PC-9 (cell line): ENCODE measurements at regions not wholly inside any gene's neighbourhood (a gene's known extent, or its start where the extent isn't known, plus 50 kb on each side); places are given as distances from the start of the nearest gene placed in this dataset.

ENCODE experiments used
- BruUV-seq: library from RNA; stranded (reverse); fragments of 400-500 nt; replicated peaks from 2 replicates; lab custom pipeline; 2021; lab: Mats Ljungman, UMichigan
- CTCF ChIA-PET: fragments of 300-600 bp; sonication (Branson Sonifier 250); formaldehyde crosslinking; loops from one replicate; lab custom pipeline; 2022; ENCODE audit warnings: antibody characterized with exemption; lab: Charles Lee
- POLR2A ChIA-PET: fragments of 300-600 bp; sonication (Branson Sonifier 250); formaldehyde crosslinking; loops from one replicate; lab custom pipeline; 2022; ENCODE audit warnings: antibody characterized with exemption; ENCODE audit not compliant: unreplicated experiment; lab: Charles Lee
- DNase-seq, 2 experiments: peaks; one replicate each; pipeline versions ENCODE4 v3.0.0 to v3.0.0-alpha.2; 2015 to 2022; ENCODE audit warnings: mixed read lengths in 1 of 2
- H2AFZ ChIP-seq: fragments of 200-600 bp; sonication (generic); 2 replicates; pipeline ENCODE4 v1.8.1; 2017; ENCODE audit warnings: antibody characterized with exemption
- H3F3A ChIP-seq: fragments of 200-600 bp; sonication (generic); 2 replicates; pipeline ENCODE4 v1.8.1; 2017; ENCODE audit warnings: antibody characterized with exemption, mild to moderate bottlenecking, low read depth; ENCODE audit not compliant: insufficient read depth
- H3K27ac ChIP-seq: fragments of 200-600 bp; sonication (generic); 2 replicates; pipeline ENCODE4 v1.6.1; 2016; ENCODE audit warnings: mixed run types
- H3K27me3 ChIP-seq: fragments of 200-600 bp; sonication (generic); 2 replicates; pipeline ENCODE4 v1.6.1; 2016; ENCODE audit warnings: low read depth, mixed run types; ENCODE audit not compliant: insufficient read depth
- H3K36me3 ChIP-seq: fragments of 200-600 bp; sonication (generic); 2 replicates; pipeline ENCODE4 v1.6.1; 2016; ENCODE audit warnings: low read depth, mixed run types
- H3K4me1 ChIP-seq: fragments of 200-600 bp; sonication (generic); replicated peaks from 2 replicates; pipeline ENCODE4 v1.6.1; 2016; ENCODE audit warnings: mixed run types; ENCODE audit not compliant: insufficient read depth
- H3K4me2 ChIP-seq: fragments of 200-600 bp; sonication (generic); 2 replicates; pipeline ENCODE4 v1.6.1; 2017; ENCODE audit warnings: mixed run types
- H3K4me3 ChIP-seq: fragments of 200-600 bp; sonication (generic); 2 replicates; pipeline ENCODE4 v1.6.1; 2016; ENCODE audit warnings: mixed run types
- H3K79me2 ChIP-seq: fragments of 200-600 bp; sonication (generic); 2 replicates; pipeline ENCODE4 v1.6.1; 2017; ENCODE audit warnings: low read depth, mixed run types
- H3K9me2 ChIP-seq: fragments of 200-600 bp; sonication (generic); 2 replicates; pipeline ENCODE4 v1.8.1; 2017; ENCODE audit warnings: mild to moderate bottlenecking; ENCODE audit not compliant: insufficient read depth
- H3K9me3 ChIP-seq: fragments of 200-600 bp; sonication (generic); 2 replicates; pipeline ENCODE4 v1.8.1; 2016; ENCODE audit warnings: low read depth; ENCODE audit not compliant: insufficient read depth
- H4K20me1 ChIP-seq: fragments of 200-600 bp; sonication (generic); 2 replicates; pipeline ENCODE4 v1.8.1; 2017; ENCODE audit not compliant: insufficient read depth
- CTCF ChIP-seq: fragments of 200-600 bp; sonication (generic); conservative IDR thresholded peaks from 2 replicates; pipeline ENCODE4 v1.6.1; 2017; ENCODE audit warnings: mixed run types, antibody characterized with exemption, mild to moderate bottlenecking, moderate library complexity
- EZH2 ChIP-seq: fragments of 200-600 bp; sonication (generic); IDR thresholded peaks from 2 replicates; pipeline ENCODE4 v1.8.0; 2017; ENCODE audit warnings: antibody characterized with exemption, low read depth
- intact Hi-C: fragments of 100-400 bp; cut with micrococcal nuclease; formaldehyde crosslinking; loops from one replicate; pipeline ENCODE4 v1.10.0; 2022; ENCODE audit not compliant: unreplicated experiment

DNA sequence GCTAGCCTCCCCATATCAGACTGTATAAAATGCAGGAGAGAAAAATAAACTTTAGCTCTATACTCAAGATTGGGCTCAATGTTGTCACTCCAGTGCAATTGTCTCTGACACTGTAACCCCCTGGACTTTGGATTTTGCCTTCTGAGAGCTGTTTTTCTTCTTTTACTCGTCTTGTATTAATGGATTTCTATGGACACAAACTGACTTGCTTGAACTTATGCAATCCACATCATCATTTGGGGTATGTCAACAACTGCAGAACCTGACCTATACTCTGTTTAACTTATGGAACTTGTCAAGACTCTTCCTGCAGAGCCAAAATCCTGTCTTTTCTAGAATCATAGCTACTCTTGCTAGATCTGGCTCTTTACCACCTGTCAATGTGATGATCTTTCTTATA is 257.8 kb upstream of the DCC start:
- Histone ChIP-seq H3K27ac (no peak overlapping the region), H3K4me3 (no peak overlapping the region), H3K9me3 (no peaks in the 10 kb centered on the region; the same call in 1 of the 2 replicates), H2AFZ (no peak overlapping the region), H3K9me2 (no peaks in the 10 kb centered on the region), H3K27me3 (no peaks in the 10 kb centered on the region), H3K36me3 (no peaks in the 10 kb centered on the region), H3K79me2 (no peaks in the 10 kb centered on the region), H4K20me1 (no peaks in the 10 kb centered on the region), H3F3A (no peaks in the 10 kb centered on the region), H3K4me1 (no peaks in the 10 kb centered on the region), H3K4me2 (no peak overlapping the region)
- intact Hi-C loops, result no loop called here
- no peak for DNase-seq
- TF ChIP-seq CTCF (no peak), EZH2 (no peak)
- ChIA-PET CTCF (no interaction called here), POLR2A (no interaction called here)
- BruUV-seq, result no TSS peak

GRCh38 chr18:52087140-52087539 is 252.9 kb upstream of the DCC start:
- Histone ChIP-seq H3K27ac (no peak overlapping the region), H3K36me3 (no peaks in the 10 kb centered on the region)

GRCh38 chr18:52090005-52090404 is 250.0 kb upstream of the DCC start:
- no TSS peak for BruUV-seq
- Histone ChIP-seq H3K36me3 (no peaks in the 10 kb centered on the region), H3K27me3 (no peaks in the 10 kb centered on the region), H3K4me3 (no peak overlapping the region), H4K20me1 (no peaks in the 10 kb centered on the region), H3K9me3 (no peaks in the 10 kb centered on the region; the same call in 1 of the 2 replicates), H3K27ac (no peak overlapping the region), H3K9me2 (no peaks in the 10 kb centered on the region), H3K4me2 (no peak overlapping the region), H2AFZ (no peak overlapping the region), H3K79me2 (no peaks in the 10 kb centered on the region), H3K4me1 (no peaks in the 10 kb centered on the region), H3F3A (no peaks in the 10 kb centered on the region)
- TF ChIP-seq CTCF (no peak), EZH2 (no peak)
- ChIA-PET CTCF (no interaction called here), POLR2A (no interaction called here)
- intact Hi-C loops, result no loop called here
- no peak for DNase-seq

More at GRCh38 chr18:52087140-52087539, 252.9 kb upstream of the DCC start:
- H3K4me2 ChIP-seq, result no peak overlapping the region
- no peaks in the 10 kb centered on the region for H4K20me1 ChIP-seq
- H3K4me3 ChIP-seq, result no peak overlapping the region
- H3K4me1 ChIP-seq, result no peaks in the 10 kb centered on the region
- TF ChIP-seq EZH2 (no peak), CTCF (no peak)
- H3K27me3 ChIP-seq, result no peaks in the 10 kb centered on the region
- CTCF ChIA-PET, result no interaction called here
- no peak overlapping the region for H2AFZ ChIP-seq
- BruUV-seq, result no TSS peak
- no peaks in the 10 kb centered on the region for H3F3A ChIP-seq
- no peaks in the 10 kb centered on the region; the same call in 1 of the 2 replicates for H3K9me3 ChIP-seq
- DNase-seq, result no peak
- POLR2A ChIA-PET, result no interaction called here
- no peaks in the 10 kb centered on the region for H3K79me2 ChIP-seq
- H3K9me2 ChIP-seq, result no peaks in the 10 kb centered on the region
- intact Hi-C loops, result no loop called here
